A673 (cell line): ENCODE measurements at regions not wholly inside any gene's neighbourhood (a gene's known extent, or its start where the extent isn't known, plus 50 kb on each side); places are given as distances from the start of the nearest gene placed in this dataset.

Source experiments
- BruUV-seq: library from RNA; stranded (reverse); fragments of 400-500 nt; replicated peaks from 2 replicates; lab custom pipeline; 2021; lab: Mats Ljungman, UMichigan
- CTCF ChIA-PET: fragments of 300-600 bp; sonication (Branson Sonifier 250); formaldehyde crosslinking; loops from one replicate; lab custom pipeline; 2022; ENCODE audit warnings: antibody characterized with exemption; lab: Charles Lee
- POLR2A ChIA-PET: fragments of 300-600 bp; sonication (Branson Sonifier 250); formaldehyde crosslinking; loops from one replicate; lab custom pipeline; 2022; ENCODE audit warnings: antibody characterized with exemption; ENCODE audit not compliant: low non-redundant PET; lab: Charles Lee
- DNase-seq: peaks from one replicate; pipeline ENCODE4 v3.0.0-alpha.2; 2015; ENCODE audit warnings: low spot score
- H3K27ac ChIP-seq: fragments of 200-600 bp; sonication (generic); 2 replicates; pipeline ENCODE4 v1.5.1; 2016; ENCODE audit warnings: mixed run types, low read depth, mild to moderate bottlenecking, mixed read lengths, antibody characterized with exemption, low read length; ENCODE audit not compliant: poor library complexity, severe bottlenecking
- H3K27me3 ChIP-seq: fragments of 200-600 bp; sonication (generic); replicated peaks from 2 replicates; pipeline ENCODE4 v1.6.1; 2017; ENCODE audit warnings: mixed run types, low read depth, mild to moderate bottlenecking, mixed read lengths, antibody characterized with exemption, low read length; ENCODE audit not compliant: insufficient read depth, poor library complexity
- H3K36me3 ChIP-seq: fragments of 200-600 bp; sonication (generic); 2 replicates; pipeline ENCODE4 v1.6.1; 2016; ENCODE audit warnings: mixed run types, mild to moderate bottlenecking, mixed read lengths, antibody characterized with exemption, low read length; ENCODE audit not compliant: insufficient read depth, poor library complexity, severe bottlenecking
- H3K4me1 ChIP-seq: fragments of 200-600 bp; sonication (generic); 2 replicates; pipeline ENCODE4 v1.6.1; 2017; ENCODE audit warnings: mixed run types, mild to moderate bottlenecking, mixed read lengths, antibody characterized with exemption, low read length; ENCODE audit not compliant: insufficient read depth, poor library complexity, severe bottlenecking
- H3K4me3 ChIP-seq: fragments of 200-600 bp; sonication (generic); 2 replicates; pipeline ENCODE4 v1.5.1; 2016; ENCODE audit warnings: low read depth, mixed run types, mild to moderate bottlenecking, mixed read lengths, low read length; ENCODE audit not compliant: poor library complexity, severe bottlenecking
- H3K9me3 ChIP-seq: fragments of 200-600 bp; sonication (generic); 2 replicates; pipeline ENCODE4 v1.6.1; 2016; ENCODE audit warnings: mixed run types, low read depth, mild to moderate bottlenecking, mixed read lengths, antibody characterized with exemption, low read length; ENCODE audit not compliant: poor library complexity, severe bottlenecking
- EZH2 ChIP-seq: fragments of 200-600 bp; sonication (generic); IDR thresholded peaks from 2 replicates; pipeline ENCODE4 v1.6.1; 2017; ENCODE audit warnings: borderline replicate concordance, low read depth, mild to moderate bottlenecking, mixed read lengths, antibody characterized with exemption, low read length; ENCODE audit not compliant: poor library complexity, severe bottlenecking
- intact Hi-C: fragments of 100-400 bp; cut with micrococcal nuclease; formaldehyde crosslinking; loops from one replicate; pipeline ENCODE4 v1.10.0; 2022; ENCODE audit not compliant: unreplicated experiment
- TF ChIP-seq, protein P1 (sequence below): fragments of 300-800, 200-600 bp; sonication (generic); conservative IDR thresholded peaks from 2 replicates; pipeline ENCODE4 v1.5.1; 2017; ENCODE audit warnings: low read depth, mild to moderate bottlenecking, antibody characterized with exemption, low read length, moderate library complexity, mixed read lengths

DNA sequence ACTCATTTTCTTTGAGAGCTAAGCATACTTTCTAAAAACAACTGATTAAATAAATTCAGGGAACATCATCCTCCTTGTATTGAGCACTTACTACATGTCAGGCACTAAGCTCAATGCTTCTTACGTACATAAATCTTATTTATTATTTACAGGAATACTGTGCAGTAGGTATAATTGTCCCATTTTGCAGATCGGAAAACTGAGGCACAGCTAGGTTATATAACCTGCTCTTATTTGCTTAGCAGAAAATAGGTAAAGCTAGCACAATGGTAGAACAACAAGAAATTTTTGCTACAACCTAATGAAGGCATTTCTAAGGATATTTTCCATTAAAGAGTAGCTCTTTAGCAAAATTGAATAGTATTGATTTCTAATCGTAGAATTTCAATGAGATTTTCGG, 168.7 kb upstream of the KCNJ16 start:
- no peak overlapping the region for H3K27ac ChIP-seq
- BruUV-seq, result no TSS peak
- H3K4me3 ChIP-seq, result no peak overlapping the region
- H3K9me3 ChIP-seq, result no peaks in the 10 kb centered on the region
- POLR2A ChIA-PET, result no interaction called here
- H3K4me1 ChIP-seq, result no peaks in the 10 kb centered on the region
- CTCF ChIA-PET, result no interaction called here
- intact Hi-C loops, result no loop called here
- no peaks in the 10 kb centered on the region for H3K36me3 ChIP-seq
- no peak for TF ChIP-seq EZH2
- TF ChIP-seq, protein P1, sequence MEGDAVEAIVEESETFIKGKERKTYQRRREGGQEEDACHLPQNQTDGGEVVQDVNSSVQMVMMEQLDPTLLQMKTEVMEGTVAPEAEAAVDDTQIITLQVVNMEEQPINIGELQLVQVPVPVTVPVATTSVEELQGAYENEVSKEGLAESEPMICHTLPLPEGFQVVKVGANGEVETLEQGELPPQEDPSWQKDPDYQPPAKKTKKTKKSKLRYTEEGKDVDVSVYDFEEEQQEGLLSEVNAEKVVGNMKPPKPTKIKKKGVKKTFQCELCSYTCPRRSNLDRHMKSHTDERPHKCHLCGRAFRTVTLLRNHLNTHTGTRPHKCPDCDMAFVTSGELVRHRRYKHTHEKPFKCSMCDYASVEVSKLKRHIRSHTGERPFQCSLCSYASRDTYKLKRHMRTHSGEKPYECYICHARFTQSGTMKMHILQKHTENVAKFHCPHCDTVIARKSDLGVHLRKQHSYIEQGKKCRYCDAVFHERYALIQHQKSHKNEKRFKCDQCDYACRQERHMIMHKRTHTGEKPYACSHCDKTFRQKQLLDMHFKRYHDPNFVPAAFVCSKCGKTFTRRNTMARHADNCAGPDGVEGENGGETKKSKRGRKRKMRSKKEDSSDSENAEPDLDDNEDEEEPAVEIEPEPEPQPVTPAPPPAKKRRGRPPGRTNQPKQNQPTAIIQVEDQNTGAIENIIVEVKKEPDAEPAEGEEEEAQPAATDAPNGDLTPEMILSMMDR, result no peak
- no peak for DNase-seq
- no peaks in the 10 kb centered on the region for H3K27me3 ChIP-seq

DNA sequence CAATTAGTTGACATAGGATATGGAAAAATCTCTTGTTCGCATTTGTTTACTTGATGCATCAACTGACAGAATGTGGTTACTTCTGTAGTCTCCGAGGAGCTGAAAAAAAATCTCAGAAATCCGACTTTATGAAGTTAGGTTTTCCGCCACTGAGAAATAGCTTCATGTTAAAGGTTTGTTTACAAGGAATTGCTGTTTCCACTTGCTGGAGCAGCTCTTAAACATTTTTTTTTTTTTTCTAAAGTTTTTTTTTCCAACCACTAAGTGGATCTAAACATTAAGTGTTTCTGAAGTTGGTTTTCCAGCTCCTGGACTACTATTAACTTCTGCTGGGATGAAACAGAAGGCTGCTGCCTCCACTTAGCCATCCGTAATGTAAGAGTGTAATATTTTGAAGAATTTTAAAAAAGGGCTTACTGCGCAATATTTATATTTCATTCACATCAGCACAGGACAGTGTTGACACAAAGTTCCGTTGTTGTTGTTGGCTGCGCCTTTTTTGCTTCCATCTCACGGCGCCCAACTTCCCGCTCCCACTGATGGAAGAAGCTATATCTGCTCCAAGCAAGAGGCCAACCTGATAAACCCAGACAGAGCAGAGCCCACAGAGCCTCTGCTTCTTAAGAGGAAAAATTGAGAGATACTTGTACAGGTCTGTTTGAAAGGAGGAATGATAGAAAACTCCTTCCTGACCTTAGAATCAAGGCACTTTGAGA, 167.7 kb upstream of the KCNJ16 start:
- intact Hi-C loops, result no loop called here
- no peaks in the 10 kb centered on the region for H3K27me3 ChIP-seq
- H3K4me1 ChIP-seq, result no peaks in the 10 kb centered on the region
- POLR2A ChIA-PET, result no interaction called here
- CTCF ChIA-PET, result no interaction called here
- no peaks in the 10 kb centered on the region for H3K36me3 ChIP-seq
- H3K4me3 ChIP-seq, result no peak overlapping the region
- no peaks in the 10 kb centered on the region for H3K9me3 ChIP-seq
- BruUV-seq, result no TSS peak
- no peak overlapping the region for H3K27ac ChIP-seq
- no peak for TF ChIP-seq EZH2
- TF ChIP-seq, protein P1, result no peak
- no peak for DNase-seq

DNA sequence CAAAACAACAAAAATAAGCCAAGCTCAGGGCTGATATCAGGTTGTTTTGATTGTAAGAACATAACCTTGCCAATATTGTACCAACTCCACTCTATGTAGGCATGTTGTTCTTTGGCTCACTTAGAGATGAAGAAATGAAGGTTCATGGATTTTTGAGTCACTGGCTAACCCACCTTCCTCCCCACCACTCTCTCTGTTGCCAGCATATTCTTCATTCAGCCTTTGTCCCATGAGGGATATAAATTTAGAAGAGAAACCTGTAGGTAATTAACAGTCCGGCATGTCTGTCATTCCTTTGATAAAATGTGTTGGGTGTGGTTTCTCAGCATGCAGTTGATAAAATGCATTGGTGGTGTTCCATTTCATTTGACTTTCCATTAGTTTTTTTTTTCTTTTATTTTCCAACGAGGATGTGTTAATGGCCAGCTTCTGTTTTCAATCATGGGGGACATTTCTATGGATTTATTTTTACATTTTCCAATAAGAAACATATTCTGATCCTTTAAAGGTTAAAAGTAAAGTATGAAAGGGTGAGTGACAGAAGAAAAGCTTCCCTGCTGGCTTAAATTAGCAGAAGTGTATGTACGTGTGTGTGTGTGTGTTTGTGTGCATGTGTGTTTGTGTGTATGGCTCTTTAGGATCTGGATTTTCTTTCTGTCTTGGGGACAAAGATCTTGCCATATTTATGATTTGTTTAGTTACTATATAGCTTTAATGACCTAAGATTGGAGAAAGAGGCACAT, 166.2 kb upstream of the KCNJ16 start:
- no TSS peak for BruUV-seq
- CTCF ChIA-PET, result no interaction called here
- intact Hi-C loops, result no loop called here

More for the DNA sequence above, 166.2 kb upstream of the KCNJ16 start:
- no peak overlapping the region for H3K27ac ChIP-seq
- DNase-seq, result no peak
- no peaks in the 10 kb centered on the region for H3K9me3 ChIP-seq
- TF ChIP-seq, protein P1, result no peak
- TF ChIP-seq EZH2, result no peak
- no peaks in the 10 kb centered on the region for H3K27me3 ChIP-seq
- no peak overlapping the region for H3K4me3 ChIP-seq
- H3K4me1 ChIP-seq, result no peaks in the 10 kb centered on the region
- POLR2A ChIA-PET, result no interaction called here
- H3K36me3 ChIP-seq, result no peaks in the 10 kb centered on the region
